Endothelial cell of umbilical vein (primary cell): ENCODE measurements at regions not wholly inside any gene's neighbourhood (a gene's known extent, or its start where the extent isn't known, plus 50 kb on each side); places are given as distances from the start of the nearest gene placed in this dataset.

Experiments used
- BruUV-seq: library from RNA; stranded (reverse); fragments of 400-500 nt; replicated peaks from 2 replicates; lab custom pipeline; 2021; lab: Mats Ljungman, UMichigan
- CTCF ChIA-PET: fragments of 300-600, 350-600 bp; sonication (Branson Sonifier 250); formaldehyde crosslinking; loops from one replicate; lab custom pipeline; 2021; ENCODE audit warnings: antibody characterized with exemption, inconsistent platforms; lab: Charles Lee
- POLR2A ChIA-PET: fragments of 300-600, 350-600 bp; sonication (Branson Sonifier 250); formaldehyde crosslinking; loops from one replicate; lab custom pipeline; 2021; ENCODE audit warnings: antibody characterized with exemption, inconsistent platforms; lab: Charles Lee
- DNase-seq: peaks from one replicate; pipeline ENCODE4 v3.0.0-alpha.2; 2011; ENCODE audit warnings: low read depth, low spot score
- FAIRE-seq: peaks from 2 replicates; lab custom pipeline; 2011; peaks lifted over from hg19 to GRCh38; lab: Jason Lieb, UNC
- H2AFZ ChIP-seq: 2 replicates; pipeline ENCODE4 v1.6.0; 2012; ENCODE audit warnings: low read depth, low read length, control low read depth, inconsistent platforms
- H3K27ac ChIP-seq: 2 replicates; pipeline ENCODE4 v1.5.1; 2011; ENCODE audit warnings: low read depth, mild to moderate bottlenecking, control low read depth, low read length, moderate library complexity; ENCODE audit not compliant: insufficient read depth
- H3K27me3 ChIP-seq, 2 experiments: 2 replicates each; pipeline versions ENCODE4 v1.6.0 to v1.6.1; 2011; ENCODE audit warnings: low read length in 2 of 2, mixed read lengths in 1 of 2; ENCODE audit not compliant: control insufficient read depth in 2 of 2, insufficient read depth in 2 of 2
- H3K36me3 ChIP-seq, 2 experiments: 2 replicates in 1 of 2; 3 replicates in 1 of 2; pipeline ENCODE4 v1.5.1; 2011; ENCODE audit warnings: low read length in 2 of 2, mild to moderate bottlenecking in 1 of 2, moderate library complexity in 1 of 2; ENCODE audit not compliant: control insufficient read depth in 2 of 2, insufficient read depth in 2 of 2; ENCODE audit errors: extremely low read depth in 1 of 2
- H3K4me1 ChIP-seq: 3 replicates; pipeline ENCODE4 v1.5.1; 2011; ENCODE audit warnings: mild to moderate bottlenecking, low read length; ENCODE audit not compliant: control insufficient read depth, insufficient read depth; ENCODE audit errors: extremely low read depth
- H3K4me2 ChIP-seq: 2 replicates; pipeline ENCODE4 v1.6.1; 2011; ENCODE audit warnings: low read length, control low read depth, mixed read lengths; ENCODE audit not compliant: insufficient read depth
- H3K4me3 ChIP-seq, 3 experiments: fragments of 200-600 bp in 1 of 3; sonication (generic), shearing (Covaris generic) in 1 of 3; replicated peaks in 1 of 3; 2 replicates each; pipeline ENCODE4 v1.5.1; 2011 to 2016; ENCODE audit warnings: control low read depth in 3 of 3, low read length in 3 of 3, mild to moderate bottlenecking in 2 of 3, inconsistent platforms in 1 of 3, low read depth in 1 of 3, moderate library complexity in 1 of 3; ENCODE audit not compliant: insufficient read depth in 1 of 3
- H3K79me2 ChIP-seq: 2 replicates; pipeline ENCODE4 v1.6.0; 2012; ENCODE audit warnings: low read length, inconsistent platforms; ENCODE audit not compliant: control insufficient read depth, insufficient read depth
- H3K9ac ChIP-seq: replicated peaks from 2 replicates; pipeline ENCODE3; 2011; ENCODE audit warnings: low read length, control low read depth; ENCODE audit not compliant: insufficient read depth; ENCODE audit errors: extremely low read depth
- H3K9me1 ChIP-seq: replicated peaks from 3 replicates; pipeline ENCODE4 v1.6.0; 2011; ENCODE audit warnings: mild to moderate bottlenecking, low read length; ENCODE audit not compliant: control insufficient read depth, insufficient read depth; ENCODE audit errors: extremely low read depth
- H3K9me3 ChIP-seq: replicated peaks from 2 replicates; pipeline ENCODE4 v1.5.1; 2012; ENCODE audit warnings: low read length, inconsistent platforms; ENCODE audit not compliant: control insufficient read depth, insufficient read depth
- H4K20me1 ChIP-seq: replicated peaks from 2 replicates; pipeline ENCODE3; 2011; ENCODE audit warnings: mild to moderate bottlenecking, low read length; ENCODE audit not compliant: control insufficient read depth, insufficient read depth; ENCODE audit errors: extremely low read depth
- CTCF ChIP-seq, 2 donors: IDR thresholded peaks; 1 replicate in 1 of 2; 2 replicates in 1 of 2; pipeline ENCODE4 v1.5.1; 2011; ENCODE audit warnings: low read length in 2 of 2, mild to moderate bottlenecking in 2 of 2, moderate library complexity in 2 of 2, control low read depth in 1 of 2, inconsistent platforms in 1 of 2, low read depth in 1 of 2; ENCODE audit not compliant: insufficient read depth in 1 of 2; ENCODE audit errors: extremely low read depth in 1 of 2
- EZH2 ChIP-seq: IDR thresholded peaks from 2 replicates; pipeline ENCODE4 v1.6.1; 2012; ENCODE audit warnings: borderline replicate concordance, low read depth, mild to moderate bottlenecking, moderate library complexity, low read length, inconsistent platforms; ENCODE audit not compliant: severe bottlenecking
- FOS ChIP-seq: IDR thresholded peaks from 2 replicates; pipeline ENCODE4 v1.6.1; 2011; ENCODE audit warnings: mild to moderate bottlenecking, low read length, moderate library complexity, borderline replicate concordance; ENCODE audit not compliant: insufficient read depth
- GATA2 ChIP-seq: IDR thresholded peaks from 2 replicates; pipeline ENCODE4 v1.7.0; 2011; ENCODE audit warnings: low read depth, mild to moderate bottlenecking, moderate library complexity, mixed read lengths, low read length; ENCODE audit not compliant: insufficient read length, insufficient read depth
- JUN ChIP-seq: IDR thresholded peaks from 2 replicates; pipeline ENCODE4 v1.6.1; 2011; ENCODE audit warnings: borderline replicate concordance, low read depth; ENCODE audit not compliant: insufficient read length, insufficient read depth
- MAX ChIP-seq: IDR thresholded peaks from 2 replicates; pipeline ENCODE4 v1.6.1; 2011; ENCODE audit not compliant: insufficient read depth, insufficient read length
- MYC ChIP-seq: IDR thresholded peaks from one replicate; pipeline ENCODE4 v1.6.1; 2011; ENCODE audit warnings: mild to moderate bottlenecking, low read depth, low read length
- POLR2A ChIP-seq: IDR thresholded peaks from 2 replicates; pipeline ENCODE4 v1.6.1; 2012; ENCODE audit warnings: low read depth, mild to moderate bottlenecking, control low read depth, low read length
- POLR2AphosphoS5 ChIP-seq: IDR thresholded peaks from 2 replicates; pipeline ENCODE4 v1.6.1; 2012; ENCODE audit warnings: low read depth, mild to moderate bottlenecking, control low read depth, low read length, moderate library complexity; ENCODE audit not compliant: insufficient read depth
- dilution Hi-C: fragments of 300-500 bp; cut with MboI; formaldehyde crosslinking; loops from one replicate; pipeline ENCODE4 v1.15.0; 2019; ENCODE audit warnings: low sequenced_read_pairs; ENCODE audit not compliant: extremely low pct_ligation_motif_present
- intact Hi-C: fragments of 100-400 bp; cut with micrococcal nuclease; formaldehyde crosslinking; loops from one replicate; pipeline ENCODE4 v1.10.0; 2022

- no TSS peak for BruUV-seq
- no peak for TF ChIP-seq FOS
- TF ChIP-seq MAX: no peak
- TF ChIP-seq GATA2: no peak
- no peak for TF ChIP-seq POLR2A
- no peak for TF ChIP-seq EZH2
- no peak for TF ChIP-seq MYC
- TF ChIP-seq JUN: no peak
- no peak for TF ChIP-seq CTCF (IDR thresholded peaks at IDR 0.05; ENCODE audit: extremely low read depth in 1 of 2, insufficient read depth in 1 of 2, low read depth in 1 of 2, low read length in 2 of 2)
- no peak for TF ChIP-seq POLR2AphosphoS5
- Histone ChIP-seq H3K9me3 (no peaks in the 10 kb centered on the region), H2AFZ (no peak overlapping the region), H3K4me3 (no peak overlapping the region), H3K27ac (no peak overlapping the region), H3K4me1 (no peaks in the 10 kb centered on the region), H4K20me1 (no peaks in the 10 kb centered on the region), H3K36me3 (no peaks in the 10 kb centered on the region), H3K9ac (no peak overlapping the region), H3K27me3 (no peaks in the 10 kb centered on the region), H3K79me2 (no peaks in the 10 kb centered on the region), H3K9me1 (no peaks in the 10 kb centered on the region), H3K4me2 (no peak overlapping the region)
- FAIRE-seq: no peak
- ChIA-PET CTCF (no interaction called here), POLR2A (no interaction called here)
- dilution Hi-C loops (no loop called here), intact Hi-C loops (no loop called here)
- no peak for DNase-seq
Measured at GRCh38 chr10:84798312-84798711, 469.9 kb downstream of the CCSER2 start.
